BLaER1 treated with 17β-estradiol and CSF1 and Interleukin-3, amounts not matched to agents 10 nM and 100 nM (cell line): ENCODE measurements at regions not wholly inside any gene's neighbourhood (a gene's known extent, or its start where the extent isn't known, plus 50 kb on each side); places are given as distances from the start of the nearest gene placed in this dataset.

ENCODE experiments used
- H3K27ac ChIP-seq, 11 experiments: shearing (Covaris generic); formaldehyde crosslinking; 2 replicates each; pipeline ENCODE4 v1.8.1; 2022
- H3K27me3 ChIP-seq, 11 experiments: shearing (Covaris generic); formaldehyde crosslinking; 2 replicates each; pipeline ENCODE4 v1.8.1; 2022
- H3K36me3 ChIP-seq, 11 experiments: shearing (Covaris generic); formaldehyde crosslinking; 2 replicates each; pipeline ENCODE4 v1.8.1; 2022
- H3K4me1 ChIP-seq, 10 experiments: shearing (Covaris generic); formaldehyde crosslinking; 2 replicates each; pipeline ENCODE4 v1.8.1; 2022
- H3K4me2 ChIP-seq, 11 experiments: shearing (Covaris generic); formaldehyde crosslinking; 2 replicates each; pipeline ENCODE4 v1.8.1; 2022
- H3K4me3 ChIP-seq, 10 experiments: shearing (Covaris generic); formaldehyde crosslinking; 2 replicates each; pipeline ENCODE4 v1.8.1; 2022
- H3K9ac ChIP-seq, 11 experiments: shearing (Covaris generic); formaldehyde crosslinking; 2 replicates each; pipeline ENCODE4 v1.8.1; 2022
- H3K9me3 ChIP-seq, 11 experiments: shearing (Covaris generic); formaldehyde crosslinking; replicated peaks in 1 of 11; 2 replicates each; pipeline ENCODE4 v1.8.1; 2022
- H4K20me1 ChIP-seq, 11 experiments: shearing (Covaris generic); formaldehyde crosslinking; 2 replicates each; pipeline ENCODE4 v1.8.1; 2022
- Cebpa-rat ChIP-seq, 11 experiments: shearing (Covaris generic); IDR thresholded peaks; 2 replicates each; pipeline ENCODE4 v1.8.1; 2022

DNA sequence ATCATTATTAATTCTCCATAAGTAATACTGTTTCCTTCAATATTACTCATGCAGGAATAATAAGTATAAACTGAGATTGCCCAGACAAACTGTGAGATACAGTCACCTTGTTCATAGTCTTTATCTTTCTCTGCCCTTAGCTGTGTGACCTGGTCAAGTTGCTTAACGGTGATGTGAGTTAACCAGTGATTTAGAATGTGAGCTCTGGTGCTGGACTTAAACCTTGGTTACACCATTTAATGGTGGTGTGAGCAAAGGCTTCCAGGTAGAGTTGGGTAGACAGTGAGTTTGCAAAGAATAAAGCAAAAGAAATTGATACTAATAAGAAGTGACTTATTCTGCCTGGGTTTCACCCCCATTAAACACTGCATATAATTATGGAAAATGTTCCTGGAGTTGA, 86.2 kb upstream of the DEFB112 start:
- Histone ChIP-seq H3K4me1 (no peaks in the 10 kb centered on the region), H3K4me3 (no peak overlapping the region), H3K36me3 (no peaks in the 10 kb centered on the region), H3K9me3 (no peaks in the 10 kb centered on the region), H3K9ac (no peak overlapping the region), H3K27me3 (no peaks in the 10 kb centered on the region), H4K20me1 (no peaks in the 10 kb centered on the region), H3K27ac (no peak overlapping the region), H3K4me2 (no peak overlapping the region)
- TF ChIP-seq Cebpa-rat (IDR thresholded peaks at IDR 0.05) = no peak

DNA sequence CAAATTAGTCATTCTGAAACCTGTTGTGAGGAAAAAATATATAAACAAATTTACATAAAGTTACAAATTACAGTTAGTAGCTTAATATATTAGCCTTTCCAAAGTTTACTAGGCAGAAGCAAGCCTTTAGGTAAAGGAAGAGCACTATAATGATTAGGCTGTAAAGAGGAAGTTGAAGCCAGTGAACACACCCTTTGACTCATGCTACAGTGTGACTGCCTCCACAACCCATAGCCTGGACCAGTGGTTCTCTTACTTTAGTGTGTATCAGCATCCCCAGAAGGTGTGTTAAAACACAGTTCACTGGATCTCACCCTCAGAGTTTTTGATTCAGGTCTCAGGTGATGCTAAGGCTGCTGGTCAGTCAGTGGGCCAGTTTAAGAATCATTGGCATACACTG, 91.4 kb upstream of the DEFB112 start:
- no peak for TF ChIP-seq Cebpa-rat (IDR thresholded peaks at IDR 0.05)
- Histone ChIP-seq H3K9me3 (no peaks in the 10 kb centered on the region), H3K36me3 (no peaks in the 10 kb centered on the region), H3K4me3 (no peak overlapping the region), H3K9ac (no peak overlapping the region), H3K4me2 (no peak overlapping the region), H3K27ac (no peak overlapping the region), H3K4me1 (no peaks in the 10 kb centered on the region), H4K20me1 (no peaks in the 10 kb centered on the region), H3K27me3 (no peaks in the 10 kb centered on the region)

DNA sequence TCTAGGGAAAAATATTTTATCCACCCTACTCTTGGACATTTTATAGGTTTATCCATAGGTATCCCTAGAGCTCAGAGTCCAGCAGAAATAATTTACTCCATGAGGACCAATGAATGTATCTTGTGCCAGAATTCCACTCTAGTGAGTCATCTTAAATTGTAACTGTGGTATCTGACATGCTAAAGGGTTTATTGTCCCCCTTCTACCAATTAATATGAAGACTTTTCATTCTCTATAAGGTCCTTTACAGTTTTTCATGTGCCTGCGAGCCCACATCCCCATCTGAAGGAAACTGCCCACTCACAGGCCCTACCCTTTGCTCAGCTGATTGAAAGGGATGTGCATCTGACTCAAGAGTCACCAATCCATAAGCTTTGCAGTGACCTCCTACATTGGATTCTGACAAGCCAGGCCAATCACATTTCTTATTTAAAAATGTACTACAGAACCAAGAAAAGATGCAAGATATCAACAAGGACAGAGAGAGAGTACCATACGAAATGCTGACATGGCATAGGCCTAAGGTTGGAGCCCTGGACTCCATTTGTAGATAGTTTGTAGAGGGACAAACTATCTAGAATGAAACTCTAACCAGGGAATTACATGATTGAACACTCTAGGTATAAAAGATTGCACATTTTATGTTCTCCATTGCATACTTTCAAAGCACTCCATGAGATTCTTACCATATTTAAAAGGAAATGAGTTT, 93.4 kb upstream of the DEFB112 start:
- no peaks in the 10 kb centered on the region for H3K4me1 ChIP-seq
- no peaks in the 10 kb centered on the region for H4K20me1 ChIP-seq
- H3K4me2 ChIP-seq = no peak overlapping the region
- no peaks in the 10 kb centered on the region for H3K36me3 ChIP-seq
- H3K27ac ChIP-seq = no peak overlapping the region
- TF ChIP-seq Cebpa-rat (IDR thresholded peaks at IDR 0.05) = no peak
- no peak overlapping the region for H3K4me3 ChIP-seq
- no peak overlapping the region for H3K9ac ChIP-seq
- H3K9me3 ChIP-seq = no peaks in the 10 kb centered on the region
- no peaks in the 10 kb centered on the region for H3K27me3 ChIP-seq

- H3K36me3 ChIP-seq = no peaks in the 10 kb centered on the region
Measured at GRCh38 chr6:50145125-50145524, 95.4 kb upstream of the DEFB112 start.

GRCh38 chr6:50147371-50147770, 97.6 kb upstream of the DEFB112 start:
- no peak overlapping the region for H3K9ac ChIP-seq
- H3K36me3 ChIP-seq = no peaks in the 10 kb centered on the region
- no peak for TF ChIP-seq Cebpa-rat (IDR thresholded peaks at IDR 0.05)
- H3K4me3 ChIP-seq = no peak overlapping the region
- no peaks in the 10 kb centered on the region for H3K27me3 ChIP-seq
- H3K4me2 ChIP-seq = no peak overlapping the region
- no peaks in the 10 kb centered on the region for H3K9me3 ChIP-seq
- H3K27ac ChIP-seq = no peak overlapping the region
- H4K20me1 ChIP-seq = no peaks in the 10 kb centered on the region
- no peaks in the 10 kb centered on the region for H3K4me1 ChIP-seq

More at GRCh38 chr6:50145125-50145524, 95.4 kb upstream of the DEFB112 start:
- Histone ChIP-seq H3K9me3 (no peaks in the 10 kb centered on the region), H3K4me2 (no peak overlapping the region), H3K4me1 (no peaks in the 10 kb centered on the region), H3K4me3 (no peak overlapping the region), H4K20me1 (no peaks in the 10 kb centered on the region), H3K27ac (no peak overlapping the region), H3K9ac (no peak overlapping the region), H3K27me3 (no peaks in the 10 kb centered on the region)
- no peak for TF ChIP-seq Cebpa-rat (IDR thresholded peaks at IDR 0.05)

DNA sequence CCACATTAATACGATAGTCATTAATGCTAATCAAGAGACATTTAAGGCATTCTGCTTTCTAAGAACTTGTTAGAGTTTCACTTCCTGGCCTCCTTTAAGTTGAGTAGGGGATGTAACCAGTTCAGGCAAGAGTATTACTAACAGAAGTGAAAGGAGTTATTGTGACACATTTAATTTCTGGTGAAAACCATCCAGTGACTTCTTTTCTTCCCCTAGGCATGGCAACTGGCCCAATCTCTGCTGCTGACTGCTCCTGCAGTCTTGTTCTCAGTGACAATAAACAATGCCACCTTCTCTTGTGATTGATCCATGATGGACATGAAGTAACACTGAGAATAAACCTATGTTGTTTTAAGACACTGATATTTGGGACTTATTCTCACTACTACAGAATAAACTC, 130.9 kb upstream of the DEFB112 start:
- peak overlapping the region in 1 of 11 experiments; percentile 3; a peak in 1 of 22 replicates for H3K27ac ChIP-seq
- no peaks in the 10 kb centered on the region for H3K27me3 ChIP-seq
- H3K9me3 ChIP-seq = no peaks in the 10 kb centered on the region
- peaks cover 0 to 11% (median 7%) of the 10 kb centered on the region in 10 experiments; a peak in 9 of 20 replicates for H3K4me1 ChIP-seq
- no peaks in the 10 kb centered on the region for H3K36me3 ChIP-seq
- H3K9ac ChIP-seq = no peak overlapping the region
- no peak overlapping the region for H3K4me3 ChIP-seq
- no peaks in the 10 kb centered on the region for H4K20me1 ChIP-seq
- TF ChIP-seq Cebpa-rat (IDR thresholded peaks at IDR 0.05) = no peak
- peak overlapping the region in 4 of 11 experiments; percentile 4 to 53 (median 32); a peak in 5 of 22 replicates for H3K4me2 ChIP-seq

DNA sequence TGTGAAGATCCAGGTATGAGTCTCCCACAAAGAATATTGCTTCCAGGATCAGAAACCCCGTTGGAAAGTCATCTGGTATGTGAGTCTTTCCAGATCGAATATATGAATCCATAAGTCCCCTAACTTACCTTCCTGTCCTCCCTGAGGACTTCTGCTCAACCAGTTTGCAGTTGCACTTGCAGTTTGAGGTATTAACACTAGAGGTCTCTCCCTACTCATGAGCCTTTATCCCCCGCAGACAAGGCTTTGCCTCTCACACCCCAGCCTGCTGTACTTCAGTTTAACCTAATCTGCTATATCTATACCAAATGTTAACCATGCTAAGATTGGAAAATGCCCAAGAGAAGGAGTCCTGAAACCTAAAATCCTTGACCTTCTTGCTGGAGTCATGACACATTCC, 135.3 kb upstream of the DEFB112 start:
- peaks cover 0 to 11% (median 7%) of the 10 kb centered on the region in 10 experiments; a peak in 9 of 20 replicates for H3K4me1 ChIP-seq
- no peaks in the 10 kb centered on the region for H4K20me1 ChIP-seq
- no peaks in the 10 kb centered on the region for H3K27me3 ChIP-seq
- no peak overlapping the region for H3K4me3 ChIP-seq
- H3K4me2 ChIP-seq = no peak overlapping the region
- TF ChIP-seq Cebpa-rat (IDR thresholded peaks at IDR 0.05) = no peak
- H3K9ac ChIP-seq = no peak overlapping the region
- no peaks in the 10 kb centered on the region for H3K36me3 ChIP-seq
- H3K27ac ChIP-seq = no peak overlapping the region
- no peaks in the 10 kb centered on the region for H3K9me3 ChIP-seq

DNA sequence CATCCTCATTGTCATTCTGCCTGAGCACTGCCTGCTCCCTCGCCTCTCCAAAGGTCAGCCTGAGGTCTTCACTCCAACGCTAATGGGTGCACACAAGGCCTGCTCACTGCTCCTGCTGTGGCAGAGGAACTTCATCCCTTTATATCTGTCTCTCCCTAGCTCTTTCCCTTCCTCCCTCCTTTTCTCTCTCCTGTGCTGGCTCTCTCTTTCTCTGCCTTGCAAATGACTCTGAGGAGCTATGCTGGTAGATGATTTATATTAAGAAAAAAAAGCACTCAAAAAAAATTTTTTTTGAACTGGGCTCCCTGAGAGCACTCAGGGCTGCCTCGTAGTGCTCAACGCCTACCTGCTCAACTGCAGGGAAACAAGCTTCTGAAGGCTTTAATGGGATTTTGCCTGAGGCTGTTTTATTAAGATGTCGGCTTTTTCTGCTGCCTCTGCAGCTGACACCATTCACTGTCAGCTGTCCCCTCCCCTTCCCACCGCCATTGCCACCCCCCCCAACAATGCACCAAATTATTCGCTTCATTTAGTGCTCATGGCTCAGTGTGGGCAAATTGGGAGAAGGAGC, 137.7 kb upstream of the DEFB112 start:
- Histone ChIP-seq H3K4me3 (no peak overlapping the region), H3K9me3 (no peaks in the 10 kb centered on the region), H3K9ac (no peak overlapping the region), H3K27me3 (no peaks in the 10 kb centered on the region), H4K20me1 (no peaks in the 10 kb centered on the region), H3K36me3 (no peaks in the 10 kb centered on the region), H3K4me1 (no peaks in the 10 kb centered on the region), H3K27ac (no peak overlapping the region), H3K4me2 (no peak overlapping the region)
- no peak for TF ChIP-seq Cebpa-rat (IDR thresholded peaks at IDR 0.05)

DNA sequence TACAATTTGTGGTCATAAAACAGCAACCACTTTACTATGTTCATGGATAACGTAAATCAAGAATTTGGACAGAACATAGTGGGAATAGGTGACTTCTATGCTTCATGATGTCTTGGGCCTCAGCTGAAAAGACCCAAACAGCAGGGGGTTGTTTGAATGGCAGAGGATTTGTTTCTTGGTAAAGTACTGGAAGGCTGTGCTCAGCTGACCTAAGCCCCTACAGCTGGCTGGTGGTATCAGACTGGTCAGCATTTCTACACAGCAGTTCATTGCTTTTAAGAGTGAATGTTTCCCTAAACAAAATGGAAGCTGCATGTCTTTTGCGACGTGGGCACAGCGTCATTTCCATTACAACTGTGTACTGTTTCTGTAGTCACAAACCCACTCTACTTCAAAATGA, 148.5 kb upstream of the DEFB112 start:
- no peak overlapping the region for H3K27ac ChIP-seq
- no peaks in the 10 kb centered on the region for H3K27me3 ChIP-seq
- no peaks in the 10 kb centered on the region for H3K36me3 ChIP-seq
- H3K9ac ChIP-seq = no peak overlapping the region
- no peaks in the 10 kb centered on the region for H4K20me1 ChIP-seq
- H3K4me1 ChIP-seq = no peaks in the 10 kb centered on the region
- no peak for TF ChIP-seq Cebpa-rat (IDR thresholded peaks at IDR 0.05)
- no peaks in the 10 kb centered on the region for H3K9me3 ChIP-seq
- no peak overlapping the region for H3K4me2 ChIP-seq
- H3K4me3 ChIP-seq = no peak overlapping the region

DNA sequence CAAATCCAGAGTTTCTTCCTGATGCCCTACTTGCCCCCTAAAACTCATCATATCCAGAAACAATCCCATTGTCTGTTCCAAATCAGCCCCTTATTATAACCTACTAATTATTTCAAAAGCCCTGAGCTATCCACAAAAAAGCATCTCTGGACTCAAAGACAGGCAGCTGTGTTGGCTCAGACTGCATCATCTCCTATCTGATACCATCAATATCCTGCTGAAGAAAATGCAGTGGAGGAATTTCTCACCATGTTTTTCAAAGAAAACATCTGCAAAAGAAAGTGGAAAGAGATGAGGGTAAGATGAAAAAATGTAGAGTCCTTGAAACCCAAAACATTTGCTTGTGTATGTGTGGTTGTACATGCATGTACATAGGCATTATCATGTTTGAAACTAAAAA, 153.0 kb upstream of the DEFB112 start:
- Histone ChIP-seq H3K9ac (no peak overlapping the region), H3K4me3 (no peak overlapping the region), H3K27me3 (no peaks in the 10 kb centered on the region), H3K4me1 (no peaks in the 10 kb centered on the region), H4K20me1 (no peaks in the 10 kb centered on the region), H3K9me3 (no peaks in the 10 kb centered on the region), H3K4me2 (no peak overlapping the region), H3K27ac (no peak overlapping the region), H3K36me3 (no peaks in the 10 kb centered on the region)
- TF ChIP-seq Cebpa-rat (IDR thresholded peaks at IDR 0.05) = no peak
